NB4 (cell line): ENCODE measurements at regions not wholly inside any gene's neighbourhood (a gene's known extent, or its start where the extent isn't known, plus 50 kb on each side); places are given as distances from the start of the nearest gene placed in this dataset.

Experiments
- DNase-seq: peaks from one replicate; pipeline ENCODE4 v3.0.0; 2010; ENCODE audit warnings: low read depth
- H3K4me3 ChIP-seq: one replicate; pipeline ENCODE4 v1.5.1; 2011; ENCODE audit warnings: mild to moderate bottlenecking, low read depth, low read length, moderate library complexity
- CTCF ChIP-seq: IDR thresholded peaks from one replicate; pipeline ENCODE4 v1.5.1; 2012; ENCODE audit warnings: low read depth, low read length
- MAX ChIP-seq: IDR thresholded peaks from 2 replicates; pipeline ENCODE4 v1.6.1; 2011; ENCODE audit warnings: low read depth, low read length
- MYC ChIP-seq: IDR thresholded peaks from 2 replicates; pipeline ENCODE4 v1.6.1; 2011; ENCODE audit warnings: low read depth, low read length
- POLR2A ChIP-seq: IDR thresholded peaks from 2 replicates; pipeline ENCODE4 v1.6.1; 2011; ENCODE audit warnings: mild to moderate bottlenecking; ENCODE audit not compliant: insufficient read length; ENCODE audit errors: extremely low read depth

GRCh38 chr12:13499008-13499407 lies 302.5 kb downstream of the EMP1 start:
- no peak overlapping the region for H3K4me3 ChIP-seq
- TF ChIP-seq POLR2A: no peak
- no peak for TF ChIP-seq MYC
- TF ChIP-seq MAX: no peak
- no peak for TF ChIP-seq CTCF

GRCh38 chr12:13496111-13496510 lies 299.6 kb downstream of the EMP1 start:
- TF ChIP-seq POLR2A: no peak
- no peak for TF ChIP-seq MYC
- TF ChIP-seq CTCF: no peak
- no peak for TF ChIP-seq MAX
- no peak overlapping the region for H3K4me3 ChIP-seq
- DNase-seq: no peak

More at GRCh38 chr12:13499008-13499407, 302.5 kb downstream of the EMP1 start:
- no peak for DNase-seq

- no peak for DNase-seq
- no peak overlapping the region for H3K4me3 ChIP-seq
- TF ChIP-seq POLR2A: no peak
- TF ChIP-seq MYC: no peak
- no peak for TF ChIP-seq CTCF
- TF ChIP-seq MAX: no peak
Observed at GRCh38 chr12:13489246-13489645, 292.7 kb downstream of the EMP1 start.

- DNase-seq: no peak
- TF ChIP-seq MYC: no peak
- TF ChIP-seq POLR2A: no peak
- H3K4me3 ChIP-seq: no peak overlapping the region
Observed at GRCh38 chr12:13487326-13487725, 290.8 kb downstream of the EMP1 start.

- TF ChIP-seq CTCF (no peak), POLR2A (no peak), MAX (no peak), MYC (no peak)
- H3K4me3 ChIP-seq: no peak overlapping the region
- DNase-seq: no peak
Observed at GRCh38 chr12:13486794-13487193, 290.3 kb downstream of the EMP1 start.

GRCh38 chr12:13478650-13479181 lies 282.2 kb downstream of the EMP1 start:
- H3K4me3 ChIP-seq: no peak overlapping the region
- no peak for DNase-seq
- TF ChIP-seq POLR2A (no peak), MYC (no peak), CTCF (no peak), MAX (no peak)
